ENCODE measurements at regions not wholly inside any gene's neighbourhood (a gene's known extent, or its start where the extent isn't known, plus 50 kb on each side); places are given as distances from the start of the nearest gene placed in this dataset.

GRCh38 chr7:4549681-4550080 is 132.4 kb upstream of the FOXK1 start:
- TF ChIP-seq CTCF (conservative IDR thresholded peaks at IDR 0.05; ENCODE audit: low read length) (no peak), EZH2phosphoT487 (IDR thresholded peaks at IDR 0.05; ENCODE audit: borderline replicate concordance, low read depth, low read length) (no peak)
